Esophagus mucosa (tissue), 1 donor: ENCODE measurements at regions not wholly inside any gene's neighbourhood (a gene's known extent, or its start where the extent isn't known, plus 50 kb on each side); places are given as distances from the start of the nearest gene placed in this dataset.

Experiments
- ATAC-seq: fragments of 200-7000 bp; cut with Tn5 transposase; one replicate; pipeline ENCODE4 v1.9.1; 2020
- donor health status: DM: yes; HTN: yes; CAD: no.

- no peak for ATAC-seq
These were observed 153.4 kb downstream of the OLFM1 start for GRCh38 chr9:135240871-135241311.

- peak; percentile 51 for ATAC-seq
These were observed 154.0 kb downstream of the OLFM1 start for GRCh38 chr9:135241381-135242048.

- no peak for ATAC-seq
These were observed 154.6 kb downstream of the OLFM1 start for GRCh38 chr9:135242049-135242396.

- ATAC-seq: no peak
These were observed 154.9 kb downstream of the OLFM1 start for GRCh38 chr9:135242406-135242805.

GRCh38 chr9:135243201-135244190 lies 156.0 kb downstream of the OLFM1 start:
- no peak for ATAC-seq

GRCh38 chr9:135244271-135245221 lies 157.1 kb downstream of the OLFM1 start:
- ATAC-seq: peak; percentile 17

- ATAC-seq: no peak
These were observed 158.2 kb downstream of the OLFM1 start for GRCh38 chr9:135245482-135246247.

GRCh38 chr9:135246248-135247205 lies 159.1 kb downstream of the OLFM1 start:
- no peak for ATAC-seq

GRCh38 chr9:135247227-135247930 lies 159.9 kb downstream of the OLFM1 start:
- peak; percentile 14 for ATAC-seq

GRCh38 chr9:135248111-135248510 lies 160.6 kb downstream of the OLFM1 start:
- no peak for ATAC-seq

GRCh38 chr9:135248721-135249120 lies 161.3 kb downstream of the OLFM1 start:
- no peak for ATAC-seq

- no peak for ATAC-seq
These were observed 161.7 kb downstream of the OLFM1 start for GRCh38 chr9:135249191-135249590.

- no peak for ATAC-seq
These were observed 162.2 kb downstream of the OLFM1 start for GRCh38 chr9:135249711-135250110.

- ATAC-seq: no peak
These were observed 163.9 kb downstream of the OLFM1 start for GRCh38 chr9:135251331-135251761.

- ATAC-seq: no peak
These were observed 164.7 kb downstream of the OLFM1 start for GRCh38 chr9:135251996-135252760.

GRCh38 chr9:135252980-135253304 lies 165.5 kb downstream of the OLFM1 start:
- no peak for ATAC-seq

- ATAC-seq: peak; percentile 42
These were observed 166.0 kb downstream of the OLFM1 start for GRCh38 chr9:135253305-135254004.
